ENCODE measurements at regions not wholly inside any gene's neighbourhood (a gene's known extent, or its start where the extent isn't known, plus 50 kb on each side); places are given as distances from the start of the nearest gene placed in this dataset.

GRCh38 chr14:62189698-62190097 lies 427.5 kb downstream of the SNAPC1 start:
- H3K36me3 Mint-ChIP-seq, result no peaks in the 10 kb centered on the region
- H3K4me1 Mint-ChIP-seq, result no peaks in the 10 kb centered on the region
- DNase-seq, result no peak
- H3K9me3 Mint-ChIP-seq, result peaks cover 0 to 3% (median 0%) of the 10 kb centered on the region in 6 donors
- no peak overlapping the region for H3K27ac Mint-ChIP-seq
- H3K4me3 Mint-ChIP-seq, result no peak overlapping the region
- peaks cover 6 to 15% (median 8%) of the 10 kb centered on the region in 3 donors for H3K27me3 Mint-ChIP-seq (ENCODE audit: low read depth in 3 of 3)

GRCh38 chr14:62206456-62206855 lies 444.2 kb downstream of the SNAPC1 start:
- H3K27me3 Mint-ChIP-seq (ENCODE audit: low read depth in 3 of 3), result peaks cover 0 to 4% (median 2%) of the 10 kb centered on the region in 3 donors
- H3K27ac Mint-ChIP-seq, result no peak overlapping the region
- H3K9me3 Mint-ChIP-seq, result peaks cover 3 to 9% (median 5%) of the 10 kb centered on the region in 6 donors
- H3K36me3 Mint-ChIP-seq, result no peaks in the 10 kb centered on the region
- H3K4me3 Mint-ChIP-seq, result no peak overlapping the region
- no peaks in the 10 kb centered on the region for H3K4me1 Mint-ChIP-seq
- DNase-seq, result no peak

- H3K4me1 Mint-ChIP-seq, result no peaks in the 10 kb centered on the region
- peaks cover 3 to 9% (median 5%) of the 10 kb centered on the region in 6 donors for H3K9me3 Mint-ChIP-seq
- no peak overlapping the region for H3K4me3 Mint-ChIP-seq
- H3K27ac Mint-ChIP-seq, result no peak overlapping the region
- DNase-seq, result no peak
- H3K36me3 Mint-ChIP-seq, result no peaks in the 10 kb centered on the region
- H3K27me3 Mint-ChIP-seq (ENCODE audit: low read depth in 3 of 3), result peaks cover 2 to 5% (median 4%) of the 10 kb centered on the region in 3 donors
Measured at GRCh38 chr14:62209287-62209899, 447.2 kb downstream of the SNAPC1 start.

- no peak overlapping the region for H3K4me3 Mint-ChIP-seq
- H3K9me3 Mint-ChIP-seq, result peaks cover 0 to 3% (median 0%) of the 10 kb centered on the region in 6 donors
- H3K27ac Mint-ChIP-seq, result no peak overlapping the region
- H3K27me3 Mint-ChIP-seq (ENCODE audit: low read depth in 3 of 3), result peaks cover 2 to 5% (median 3%) of the 10 kb centered on the region in 3 donors
- no peak for DNase-seq
- no peaks in the 10 kb centered on the region for H3K4me1 Mint-ChIP-seq
- no peaks in the 10 kb centered on the region for H3K36me3 Mint-ChIP-seq
Measured at GRCh38 chr14:62213516-62213915, 451.3 kb downstream of the SNAPC1 start.

- Mint-ChIP-seq H3K36me3 (no peaks in the 10 kb centered on the region), H3K27ac (no peak overlapping the region), H3K9me3 (peaks cover 0 to 2% (median 0%) of the 10 kb centered on the region in 6 donors), H3K4me3 (no peak overlapping the region), H3K27me3 (ENCODE audit: low read depth in 3 of 3) (peaks cover 4 to 5% (median 4%) of the 10 kb centered on the region in 3 donors), H3K4me1 (no peaks in the 10 kb centered on the region)
- no peak for DNase-seq
Measured at GRCh38 chr14:62216121-62216520, 453.9 kb downstream of the SNAPC1 start.

- Mint-ChIP-seq H3K4me1 (no peaks in the 10 kb centered on the region), H3K27ac (no peak overlapping the region), H3K9me3 (peaks cover 0 to 10% (median 7%) of the 10 kb centered on the region in 6 donors), H3K27me3 (ENCODE audit: low read depth in 3 of 3) (peaks cover 0 to 8% (median 3%) of the 10 kb centered on the region in 3 donors), H3K36me3 (peaks cover 0 to 4% (median 3%) of the 10 kb centered on the region in 3 donors), H3K4me3 (no peak overlapping the region)
- no peak for DNase-seq
Measured at GRCh38 chr14:62234849-62235248, 472.6 kb downstream of the SNAPC1 start.

- Mint-ChIP-seq H3K4me1 (no peaks in the 10 kb centered on the region), H3K27ac (no peak overlapping the region), H3K27me3 (ENCODE audit: low read depth in 3 of 3) (peaks cover 2% of the 10 kb centered on the region in 3 donors), H3K9me3 (peaks cover 0 to 5% (median 0%) of the 10 kb centered on the region in 6 donors), H3K36me3 (no peaks in the 10 kb centered on the region), H3K4me3 (no peak overlapping the region)
- DNase-seq, result no peak
Measured at GRCh38 chr14:62244221-62244620, 482.0 kb downstream of the SNAPC1 start.

GRCh38 chr14:62247266-62247665 lies 485.0 kb downstream of the SNAPC1 start:
- Mint-ChIP-seq H3K36me3 (no peaks in the 10 kb centered on the region), H3K4me3 (no peak overlapping the region), H3K27me3 (ENCODE audit: low read depth in 3 of 3) (peaks cover 2 to 4% (median 2%) of the 10 kb centered on the region in 3 donors), H3K27ac (no peak overlapping the region), H3K4me1 (no peaks in the 10 kb centered on the region), H3K9me3 (peaks cover 0 to 5% (median 0%) of the 10 kb centered on the region in 6 donors)
- no peak for DNase-seq

GRCh38 chr14:62251237-62251636 lies 489.0 kb downstream of the SNAPC1 start:
- Mint-ChIP-seq H3K9me3 (peaks cover 0 to 3% (median 0%) of the 10 kb centered on the region in 6 donors), H3K27me3 (ENCODE audit: low read depth in 3 of 3) (peaks cover 2 to 4% (median 2%) of the 10 kb centered on the region in 3 donors), H3K36me3 (peaks cover 0 to 3% (median 0%) of the 10 kb centered on the region in 3 donors), H3K27ac (no peak overlapping the region), H3K4me3 (no peak overlapping the region), H3K4me1 (no peaks in the 10 kb centered on the region)
- DNase-seq, result no peak

- Mint-ChIP-seq H3K9me3 (peaks cover 0 to 5% (median 0%) of the 10 kb centered on the region in 6 donors), H3K4me1 (no peaks in the 10 kb centered on the region), H3K36me3 (peaks cover 0 to 3% (median 0%) of the 10 kb centered on the region in 3 donors), H3K27me3 (ENCODE audit: low read depth in 3 of 3) (peaks cover 1 to 6% (median 5%) of the 10 kb centered on the region in 3 donors), H3K27ac (no peak overlapping the region), H3K4me3 (no peak overlapping the region)
- DNase-seq, result no peak
Measured at GRCh38 chr14:62253171-62253570, 491.0 kb downstream of the SNAPC1 start.

- Mint-ChIP-seq H3K36me3 (peaks cover 0 to 3% (median 0%) of the 10 kb centered on the region in 3 donors), H3K4me3 (no peak overlapping the region)
- no peak for DNase-seq
Measured at GRCh38 chr14:62253911-62254310, 491.7 kb downstream of the SNAPC1 start.

GRCh38 chr14:62269204-62269603 lies 507.0 kb downstream of the SNAPC1 start:
- Mint-ChIP-seq H3K27ac (no peak overlapping the region), H3K4me1 (no peaks in the 10 kb centered on the region), H3K9me3 (peaks cover 0 to 5% (median 0%) of the 10 kb centered on the region in 6 donors), H3K27me3 (ENCODE audit: low read depth in 3 of 3) (peaks cover 2 to 4% (median 3%) of the 10 kb centered on the region in 3 donors), H3K36me3 (no peaks in the 10 kb centered on the region), H3K4me3 (no peak overlapping the region)
- no peak for DNase-seq

More at GRCh38 chr14:62253911-62254310, 491.7 kb downstream of the SNAPC1 start:
- Mint-ChIP-seq H3K9me3 (peaks cover 0 to 5% (median 0%) of the 10 kb centered on the region in 6 donors), H3K4me1 (no peaks in the 10 kb centered on the region), H3K27me3 (ENCODE audit: low read depth in 3 of 3) (peaks cover 0 to 6% (median 3%) of the 10 kb centered on the region in 3 donors), H3K27ac (no peak overlapping the region)

- no peak for DNase-seq
- peaks cover 0 to 5% (median 0%) of the 10 kb centered on the region in 6 donors for H3K9me3 Mint-ChIP-seq
- peaks cover 2 to 3% (median 2%) of the 10 kb centered on the region in 3 donors for H3K27me3 Mint-ChIP-seq (ENCODE audit: low read depth in 3 of 3)
- no peaks in the 10 kb centered on the region for H3K4me1 Mint-ChIP-seq
- H3K36me3 Mint-ChIP-seq, result no peaks in the 10 kb centered on the region
- H3K27ac Mint-ChIP-seq, result no peak overlapping the region
- no peak overlapping the region for H3K4me3 Mint-ChIP-seq
Measured at GRCh38 chr14:62270236-62270635, 508.0 kb downstream of the SNAPC1 start.

- DNase-seq, result no peak
- Mint-ChIP-seq H3K9me3 (peaks cover 0 to 2% (median 0%) of the 10 kb centered on the region in 6 donors), H3K4me1 (no peaks in the 10 kb centered on the region), H3K27me3 (ENCODE audit: low read depth in 3 of 3) (peaks cover 0 to 3% (median 0%) of the 10 kb centered on the region in 3 donors), H3K36me3 (no peaks in the 10 kb centered on the region), H3K4me3 (no peak overlapping the region), H3K27ac (no peak overlapping the region)
Measured at GRCh38 chr14:62280366-62280765, 518.1 kb downstream of the SNAPC1 start.
